Peyer's patch (tissue), 4 donors: ENCODE measurements at regions not wholly inside any gene's neighbourhood (a gene's known extent, or its start where the extent isn't known, plus 50 kb on each side); places are given as distances from the start of the nearest gene placed in this dataset.

Experiments used
- CTCF ChIP-seq, 6 experiments: fragments of 450-650 bp in 4 of 6; fragments of 200-600 bp in 2 of 6; sonication (generic) in 1 of 6; IDR thresholded peaks; one replicate each; pipeline ENCODE4 v1.5.1; 2017 to 2019; ENCODE audit warnings: antibody characterized with exemption in 6 of 6, mild to moderate bottlenecking in 3 of 6, moderate library complexity in 1 of 6
- POLR2A ChIP-seq, 2 donors: fragments of 450-650 bp; IDR thresholded peaks; one replicate each; pipeline ENCODE4 v1.5.1; 2017; ENCODE audit warnings: antibody characterized with exemption in 2 of 2, mild to moderate bottlenecking in 2 of 2, moderate library complexity in 2 of 2

- no peak for TF ChIP-seq CTCF (IDR thresholded peaks at IDR 0.05)
- TF ChIP-seq POLR2A (IDR thresholded peaks at IDR 0.05), result no peak
Observed at GRCh38 chr12:65643171-65643570, 181.1 kb upstream of the HMGA2 start.
